Osteocyte (in vitro differentiated cells): ENCODE measurements at regions not wholly inside any gene's neighbourhood (a gene's known extent, or its start where the extent isn't known, plus 50 kb on each side); places are given as distances from the start of the nearest gene placed in this dataset.
"Not testable (repeated sequence)": the region's sequence is repeated elsewhere in the genome, so short reads cannot be mapped to it uniquely, and the experiment has no call there.

ENCODE experiments used
- DNase-seq: peaks from one replicate; pipeline ENCODE4 v3.0.0; 2021; ENCODE audit warnings: mixed read lengths; ENCODE audit not compliant: unreplicated experiment; ENCODE audit errors: extremely low spot score
- H3K27ac Mint-ChIP-seq: one replicate; pipeline ENCODE4 v1.8.0; 2021; ENCODE audit warnings: mild to moderate bottlenecking, mixed read lengths; ENCODE audit not compliant: unreplicated experiment
- H3K27me3 Mint-ChIP-seq: one replicate; pipeline ENCODE4 v1.8.0; 2021; ENCODE audit warnings: mixed read lengths; ENCODE audit not compliant: unreplicated experiment
- H3K36me3 Mint-ChIP-seq: one replicate; pipeline ENCODE4 v1.8.0; 2021; ENCODE audit warnings: mixed read lengths; ENCODE audit not compliant: unreplicated experiment
- H3K4me1 Mint-ChIP-seq: one replicate; pipeline ENCODE4 v1.8.0; 2021; ENCODE audit warnings: mixed read lengths; ENCODE audit not compliant: unreplicated experiment
- H3K4me3 Mint-ChIP-seq: one replicate; pipeline ENCODE4 v1.8.0; 2021; ENCODE audit warnings: mild to moderate bottlenecking, moderate library complexity, mixed read lengths; ENCODE audit not compliant: unreplicated experiment
- H3K9me3 Mint-ChIP-seq: one replicate; pipeline ENCODE4 v1.8.0; 2021; ENCODE audit warnings: mixed read lengths; ENCODE audit not compliant: unreplicated experiment
- CTCF ChIP-seq: fragments of 200-600 bp; sonication (generic); IDR thresholded peaks from 2 replicates; pipeline ENCODE4 v1.5.0; 2021; ENCODE audit warnings: antibody characterized with exemption, mild to moderate bottlenecking, moderate library complexity

GRCh38 chr10:52400562-52400961, 86.5 kb downstream of the DKK1 start:
- H3K27ac Mint-ChIP-seq: no peak overlapping the region
- no peaks in the 10 kb centered on the region for H3K4me1 Mint-ChIP-seq
- H3K36me3 Mint-ChIP-seq: no peaks in the 10 kb centered on the region
- TF ChIP-seq CTCF: no peak
- DNase-seq: no peak
- H3K9me3 Mint-ChIP-seq: peaks cover 6% of the 10 kb centered on the region
- no peaks in the 10 kb centered on the region for H3K27me3 Mint-ChIP-seq
- H3K4me3 Mint-ChIP-seq: no peak overlapping the region

DNA sequence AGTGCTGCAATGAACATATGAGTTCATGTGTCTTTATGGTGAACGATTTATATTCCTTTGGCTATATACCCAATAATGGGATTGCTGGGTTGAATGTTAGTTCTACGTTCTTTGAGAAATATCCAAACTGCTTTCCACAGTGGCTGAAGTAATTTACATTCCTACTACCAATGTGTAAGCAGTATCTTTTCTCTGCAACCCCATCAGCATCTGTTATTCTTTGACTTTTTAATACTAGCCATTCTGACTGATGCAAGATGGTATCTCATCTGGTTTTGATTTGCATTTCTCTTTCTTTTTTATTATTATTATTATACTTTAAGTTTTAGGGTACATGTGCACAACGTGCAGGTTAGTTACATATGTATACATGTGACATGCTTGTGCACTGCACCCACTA, 89.7 kb downstream of the DKK1 start:
- H3K4me1 Mint-ChIP-seq, H3K36me3 Mint-ChIP-seq, DNase-seq, H3K4me3 Mint-ChIP-seq, H3K27ac Mint-ChIP-seq, H3K9me3 Mint-ChIP-seq, H3K27me3 Mint-ChIP-seq: not testable (repeated sequence)

GRCh38 chr10:52409195-52409594, 95.1 kb downstream of the DKK1 start:
- peaks cover 13% of the 10 kb centered on the region for H3K4me1 Mint-ChIP-seq
- no peaks in the 10 kb centered on the region for H3K27me3 Mint-ChIP-seq
- no peak overlapping the region for H3K4me3 Mint-ChIP-seq
- DNase-seq: no peak
- no peak overlapping the region for H3K27ac Mint-ChIP-seq
- no peak for TF ChIP-seq CTCF
- no peaks in the 10 kb centered on the region for H3K9me3 Mint-ChIP-seq
- no peaks in the 10 kb centered on the region for H3K36me3 Mint-ChIP-seq

DNA sequence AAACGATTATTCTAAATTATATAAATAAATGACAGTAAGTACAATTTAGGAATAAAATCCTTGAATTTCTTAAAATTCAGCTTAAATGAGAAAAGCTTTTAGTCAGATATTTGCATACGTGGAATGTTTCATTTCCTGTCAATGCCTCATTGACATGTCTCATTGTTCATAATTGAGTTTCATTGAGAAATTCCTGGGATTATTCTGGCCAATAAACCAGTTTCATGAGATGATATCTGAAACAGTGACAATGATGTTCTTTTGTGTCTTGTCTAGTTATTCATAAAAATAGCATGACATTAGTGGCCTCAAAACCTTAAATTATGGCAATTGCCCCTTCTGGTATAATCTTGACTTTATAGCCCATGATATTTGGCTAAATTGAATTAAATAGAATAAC, 95.8 kb downstream of the DKK1 start:
- no peak for DNase-seq
- Mint-ChIP-seq H3K4me3 (no peak overlapping the region), H3K9me3 (no peaks in the 10 kb centered on the region), H3K36me3 (no peaks in the 10 kb centered on the region), H3K4me1 (peaks cover 13% of the 10 kb centered on the region), H3K27ac (no peak overlapping the region), H3K27me3 (no peaks in the 10 kb centered on the region)
- TF ChIP-seq CTCF: no peak

GRCh38 chr10:52410916-52411315, 96.8 kb downstream of the DKK1 start:
- H3K4me1 Mint-ChIP-seq: peaks cover 13% of the 10 kb centered on the region
- H3K36me3 Mint-ChIP-seq: no peaks in the 10 kb centered on the region
- no peak for DNase-seq
- no peaks in the 10 kb centered on the region for H3K9me3 Mint-ChIP-seq
- H3K4me3 Mint-ChIP-seq: no peak overlapping the region
- no peak for TF ChIP-seq CTCF
- no peak overlapping the region for H3K27ac Mint-ChIP-seq
- no peaks in the 10 kb centered on the region for H3K27me3 Mint-ChIP-seq

GRCh38 chr10:52419281-52419680, 105.2 kb downstream of the DKK1 start:
- no peak for DNase-seq
- TF ChIP-seq CTCF: no peak

More at GRCh38 chr10:52419281-52419680, 105.2 kb downstream of the DKK1 start:
- Mint-ChIP-seq H3K9me3 (no peaks in the 10 kb centered on the region), H3K27me3 (no peaks in the 10 kb centered on the region), H3K27ac (no peak overlapping the region), H3K4me1 (peaks cover under 1% of the 10 kb centered on the region), H3K4me3 (no peak overlapping the region), H3K36me3 (no peaks in the 10 kb centered on the region)
